Left lung (tissue), 4 donors: ENCODE measurements at regions not wholly inside any gene's neighbourhood (a gene's known extent, or its start where the extent isn't known, plus 50 kb on each side); places are given as distances from the start of the nearest gene placed in this dataset.

Experiments
- ATAC-seq: fragments of 200-7000 bp; cut with Tn5 transposase; one replicate; pipeline ENCODE4 v1.9.1; 2020; ENCODE audit warnings: moderate library complexity
- DNase-seq, 4 donors: peaks; one replicate each; pipeline ENCODE4 v3.0.0-alpha.2; 2013 to 2020
- H3K27ac ChIP-seq, 2 donors: fragments of 200-600 bp; sonication (generic) in 1 of 2; one replicate each; pipeline versions ENCODE4 v1.5.0 to v1.8.0; 2020 to 2021
- H3K27me3 ChIP-seq, 2 donors: fragments of 200-600 bp; sonication (generic) in 1 of 2; one replicate each; pipeline versions ENCODE4 v1.5.0 to v1.8.0; 2020 to 2021
- H3K36me3 ChIP-seq, 2 donors: fragments of 200-600 bp; sonication (generic) in 1 of 2; one replicate each; pipeline versions ENCODE4 v1.5.0 to v1.8.0; 2020 to 2021
- H3K4me1 ChIP-seq, 2 donors: fragments of 200-600 bp; one replicate each; pipeline ENCODE4 v1.8.0; 2021
- H3K4me3 ChIP-seq, 2 donors: fragments of 200-600 bp; sonication (generic) in 1 of 2; one replicate each; pipeline versions ENCODE4 v1.5.0 to v1.8.0; 2020 to 2021; ENCODE audit warnings: mild to moderate bottlenecking in 1 of 2
- H3K9me3 ChIP-seq, 2 donors: fragments of 200-600 bp; sonication (generic) in 1 of 2; one replicate each; pipeline versions ENCODE4 v1.5.0 to v1.8.0; 2020 to 2021
- CTCF ChIP-seq, 2 donors: fragments of 200-600 bp; sonication (generic) in 1 of 2; IDR thresholded peaks; one replicate each; pipeline versions ENCODE4 v1.5.0 to v1.8.0; 2021; ENCODE audit warnings: antibody characterized with exemption in 2 of 2
- intact Hi-C, 2 donors: fragments of 100-400 bp; cut with DNase I; formaldehyde crosslinking; loops; one replicate each; pipeline versions ENCODE4 v1.11.2 to v1.14.2; 2022
- donor health status: DM: no; HTN: yes; CAD: no.
- donor health status: DM: no; HTN: no; CAD: no.

- DNase-seq = no peak
Observed at GRCh38 chr5:119878712-119879111, 249.4 kb downstream of the FAM170A start.

GRCh38 chr5:119879446-119879845 lies 250.1 kb downstream of the FAM170A start:
- Histone ChIP-seq H3K36me3 (no peaks in the 10 kb centered on the region), H3K4me3 (no peak overlapping the region), H3K27ac (no peak overlapping the region), H3K9me3 (no peaks in the 10 kb centered on the region), H3K4me1 (no peaks in the 10 kb centered on the region), H3K27me3 (no peaks in the 10 kb centered on the region)
- intact Hi-C loops = no loop called here
- no peak for TF ChIP-seq CTCF (IDR thresholded peaks at IDR 0.05)
- ATAC-seq = no peak
- DNase-seq = no peak

More at GRCh38 chr5:119878712-119879111, 249.4 kb downstream of the FAM170A start:
- H3K4me1 ChIP-seq = no peaks in the 10 kb centered on the region
- H3K27me3 ChIP-seq = no peaks in the 10 kb centered on the region
- TF ChIP-seq CTCF (IDR thresholded peaks at IDR 0.05) = no peak
- H3K4me3 ChIP-seq = no peak overlapping the region
- ATAC-seq = peak; percentile 63
- no peaks in the 10 kb centered on the region for H3K9me3 ChIP-seq
- H3K36me3 ChIP-seq = no peaks in the 10 kb centered on the region
- H3K27ac ChIP-seq = no peak overlapping the region
- intact Hi-C loops = no loop called here

GRCh38 chr5:119895066-119895465 lies 265.7 kb downstream of the FAM170A start:
- no peak for ATAC-seq

GRCh38 chr5:119896826-119897536 lies 267.6 kb downstream of the FAM170A start:
- Histone ChIP-seq H3K9me3 (no peaks in the 10 kb centered on the region), H3K36me3 (no peaks in the 10 kb centered on the region), H3K27me3 (no peaks in the 10 kb centered on the region), H3K4me1 (peaks cover 0 to 2% of the 10 kb centered on the region in 2 donors), H3K27ac (no peak overlapping the region), H3K4me3 (no peak overlapping the region)
- intact Hi-C loops = no loop called here
- no peak for DNase-seq
- ATAC-seq = no peak
- no peak for TF ChIP-seq CTCF (IDR thresholded peaks at IDR 0.05)

More at GRCh38 chr5:119895066-119895465, 265.7 kb downstream of the FAM170A start:
- no peak for DNase-seq
- Histone ChIP-seq H3K27me3 (no peaks in the 10 kb centered on the region), H3K36me3 (no peaks in the 10 kb centered on the region), H3K4me1 (no peaks in the 10 kb centered on the region), H3K9me3 (no peaks in the 10 kb centered on the region), H3K4me3 (no peak overlapping the region), H3K27ac (no peak overlapping the region)
- intact Hi-C loops = no loop called here
- TF ChIP-seq CTCF (IDR thresholded peaks at IDR 0.05) = no peak

- no peak for DNase-seq
- no peak overlapping the region for H3K27ac ChIP-seq
- no peaks in the 10 kb centered on the region for H3K27me3 ChIP-seq
- intact Hi-C loops = no loop called here
- H3K36me3 ChIP-seq = no peaks in the 10 kb centered on the region
- no peaks in the 10 kb centered on the region for H3K9me3 ChIP-seq
- no peak for TF ChIP-seq CTCF (IDR thresholded peaks at IDR 0.05)
- H3K4me1 ChIP-seq = peaks cover 0 to 2% of the 10 kb centered on the region in 2 donors
- H3K4me3 ChIP-seq = no peak overlapping the region
- no peak for ATAC-seq
Observed at GRCh38 chr5:119897537-119898370, 268.4 kb downstream of the FAM170A start.
